GM12878 (cell line): ENCODE measurements at regions not wholly inside any gene's neighbourhood (a gene's known extent, or its start where the extent isn't known, plus 50 kb on each side); places are given as distances from the start of the nearest gene placed in this dataset.

Experiments used
- ATAC-seq: fragments of 200-7000 bp; cut with Tn5 transposase; 3 replicates; pipeline ENCODE4 v1.9.1; 2020; ENCODE audit warnings: mild to moderate bottlenecking, moderate library complexity
- BruUV-seq: library from RNA; stranded (reverse); fragments of 400-500 nt; replicated peaks from 2 replicates; lab custom pipeline; 2021; lab: Mats Ljungman, UMichigan
- CTCF ChIA-PET: fragments of 300-600 bp; sonication (Branson Sonifier 250); formaldehyde crosslinking; extraction: SDS; loops from one replicate; lab custom pipeline; 2021; ENCODE audit warnings: inconsistent platforms; lab: Yijun Ruan, JAX
- POLR2A ChIA-PET: fragments of 350-600 bp; formaldehyde crosslinking; extraction: SDS; loops from one replicate; lab custom pipeline; 2021; ENCODE audit warnings: inconsistent platforms; lab: Charles Lee
- RAD21 ChIA-PET: fragments of 300-600 bp; sonication (Branson Sonifier 250); formaldehyde crosslinking; loops from one replicate; lab custom pipeline; 2023; ENCODE audit warnings: antibody characterized with exemption; ENCODE audit not compliant: unreplicated experiment; lab: Charles Lee
- SMC1A ChIA-PET: fragments of 300-600 bp; sonication (Branson Sonifier 250); formaldehyde crosslinking; loops from one replicate; lab custom pipeline; 2023; ENCODE audit not compliant: unreplicated experiment, uncharacterized antibody; lab: Charles Lee
- DNase-seq: peaks from one replicate; pipeline ENCODE4 v3.0.0-alpha.2; 2011; ENCODE audit warnings: low read depth, low spot score
- FAIRE-seq: peaks from 3 replicates; lab custom pipeline; 2011; peaks lifted over from hg19 to GRCh38; lab: Jason Lieb, UNC
- H2AFZ ChIP-seq: 2 replicates; pipeline ENCODE4 v1.6.0; 2011; ENCODE audit warnings: low read depth, low read length, control low read depth; ENCODE audit not compliant: control insufficient read depth
- H3K27ac ChIP-seq: 2 replicates; pipeline ENCODE4 v1.5.1; 2011; ENCODE audit warnings: control low read depth; ENCODE audit not compliant: control insufficient read depth, insufficient read depth
- H3K27me3 ChIP-seq, 2 experiments: replicated peaks in 1 of 2; 2 replicates each; pipeline versions ENCODE4 v1.6.0 to v1.6.1; 2011; ENCODE audit warnings: low read length in 1 of 2; ENCODE audit not compliant: control insufficient read depth in 2 of 2, insufficient read depth in 2 of 2
- H3K36me3 ChIP-seq, 2 experiments: 2 replicates each; pipeline ENCODE4 v1.5.1; 2011; ENCODE audit warnings: low read length in 1 of 2; ENCODE audit not compliant: control insufficient read depth in 2 of 2, insufficient read depth in 2 of 2
- H3K4me1 ChIP-seq: 2 replicates; pipeline ENCODE4 v1.6.1; 2011; ENCODE audit warnings: mild to moderate bottlenecking, low read length, moderate library complexity, mixed read lengths; ENCODE audit not compliant: control insufficient read depth, insufficient read depth
- H3K4me2 ChIP-seq: 2 replicates; pipeline ENCODE4 v1.6.0; 2011; ENCODE audit warnings: control low read depth; ENCODE audit not compliant: control insufficient read depth, insufficient read depth
- H3K4me3 ChIP-seq: fragments of 200-600 bp; sonication (generic); 2 replicates; pipeline ENCODE4 v1.5.1; 2016
- H3K79me2 ChIP-seq: 2 replicates; pipeline ENCODE4 v1.6.0; 2011; ENCODE audit warnings: low read length; ENCODE audit not compliant: control insufficient read depth, insufficient read depth
- H3K9ac ChIP-seq: 2 replicates; pipeline ENCODE4 v1.8.0; 2011; ENCODE audit warnings: low read length, control low read depth, mixed read lengths; ENCODE audit not compliant: control insufficient read depth, insufficient read depth
- H3K9me3 ChIP-seq: replicated peaks from 3 replicates; pipeline ENCODE4 v1.5.1; 2011; ENCODE audit warnings: mild to moderate bottlenecking, low read length; ENCODE audit not compliant: control insufficient read depth, insufficient read depth
- H4K20me1 ChIP-seq: 2 replicates; pipeline ENCODE4 v1.6.0; 2011; ENCODE audit not compliant: control insufficient read depth, insufficient read depth
- CTCF ChIP-seq, 3 experiments: IDR thresholded peaks in 2 of 3; conservative IDR thresholded peaks in 1 of 3; 2 replicates each; pipeline ENCODE4 v1.5.1; 2011; ENCODE audit warnings: low read depth in 3 of 3, low read length in 3 of 3, mild to moderate bottlenecking in 3 of 3, control low read depth in 2 of 3, moderate library complexity in 2 of 3, inconsistent platforms in 1 of 3, mixed read lengths in 1 of 3; ENCODE audit not compliant: control insufficient read depth in 2 of 3, insufficient read depth in 1 of 3; ENCODE audit errors: extremely low read depth in 1 of 3
- EGR1 ChIP-seq, 2 experiments: IDR thresholded peaks; 1 replicate in 1 of 2; 2 replicates in 1 of 2; pipeline ENCODE4 v1.6.1; 2011 to 2012; ENCODE audit warnings: low read depth in 2 of 2, low read length in 2 of 2, borderline replicate concordance in 1 of 2, mild to moderate bottlenecking in 1 of 2, moderate library complexity in 1 of 2
- GATAD2B ChIP-seq: fragments of 450-650 bp; conservative IDR thresholded peaks from 2 replicates; pipeline ENCODE4 v1.6.1; 2017; ENCODE audit warnings: low read depth, mild to moderate bottlenecking, moderate library complexity
- HSF1 ChIP-seq: fragments of 150-350 bp; IDR thresholded peaks from 2 replicates; pipeline ENCODE4 v1.6.1; 2014; ENCODE audit warnings: mild to moderate bottlenecking, low read depth, low read length
- IKZF1 ChIP-seq: fragments of 450-650 bp; conservative IDR thresholded peaks from 2 replicates; pipeline ENCODE4 v1.6.1; 2017; ENCODE audit warnings: antibody characterized with exemption, mild to moderate bottlenecking
- IRF3 ChIP-seq: fragments of 450-650 bp; IDR thresholded peaks from 2 replicates; pipeline ENCODE4 v1.6.1; 2014; ENCODE audit warnings: mild to moderate bottlenecking
- MTA2 ChIP-seq: fragments of 450-650 bp; IDR thresholded peaks from 2 replicates; pipeline ENCODE4 v1.6.1; 2016; ENCODE audit warnings: low read depth, mild to moderate bottlenecking, moderate library complexity
- NR2F1 ChIP-seq: fragments of 450-650 bp; conservative IDR thresholded peaks from 2 replicates; pipeline ENCODE4 v1.6.1; 2017; ENCODE audit warnings: mild to moderate bottlenecking
- PBX3 ChIP-seq: IDR thresholded peaks from 2 replicates; pipeline ENCODE4 v1.6.1; 2011; ENCODE audit warnings: mild to moderate bottlenecking, low read depth, low read length, moderate library complexity; ENCODE audit not compliant: insufficient replicate concordance
- RB1 ChIP-seq: fragments of 450-650 bp; formaldehyde crosslinking; IDR thresholded peaks from 2 replicates; pipeline ENCODE4 v1.6.1; 2017; ENCODE audit warnings: mild to moderate bottlenecking, borderline replicate concordance
- RBBP5 ChIP-seq: fragments of 200-600 bp; sonication (generic); conservative IDR thresholded peaks from 2 replicates; pipeline ENCODE4 v1.6.1; 2016
- RCOR1 ChIP-seq: conservative IDR thresholded peaks from 2 replicates; pipeline ENCODE4 v1.6.1; 2012; ENCODE audit warnings: low read depth, low read length, improper control_type of control experiment
- SUPT20H ChIP-seq: IDR thresholded peaks from 2 replicates; pipeline ENCODE4 v1.6.1; 2011; ENCODE audit warnings: low read depth, mild to moderate bottlenecking, low read length, moderate library complexity, borderline replicate concordance; ENCODE audit not compliant: control insufficient read depth
- ZNF274 ChIP-seq: IDR thresholded peaks from one replicate; pipeline ENCODE4 v1.8.0; 2011; ENCODE audit not compliant: insufficient read length, insufficient read depth
- WGBS: methylation state at CpG from one replicate; pipeline ENCODE4 v1.1.6; 2016; ENCODE audit warnings: low lambda C conversion rate; ENCODE audit not compliant: insufficient replicate concordance, insufficient coverage; ENCODE audit errors: missing lambda C conversion rate; 5-methylcytosine and 5-hydroxymethylcytosine counted together
- in situ Hi-C: fragments of 300-500 bp; cut with MboI; formaldehyde crosslinking; loops from 9 replicates; pipeline ENCODE4 v1.14.3; 2018; ENCODE audit warnings: mixed read lengths
- intact Hi-C: fragments of 100-400 bp; cut with micrococcal nuclease; formaldehyde crosslinking; loops from one replicate; pipeline ENCODE4 v1.14.2; 2022; ENCODE audit not compliant: unreplicated experiment

DNA sequence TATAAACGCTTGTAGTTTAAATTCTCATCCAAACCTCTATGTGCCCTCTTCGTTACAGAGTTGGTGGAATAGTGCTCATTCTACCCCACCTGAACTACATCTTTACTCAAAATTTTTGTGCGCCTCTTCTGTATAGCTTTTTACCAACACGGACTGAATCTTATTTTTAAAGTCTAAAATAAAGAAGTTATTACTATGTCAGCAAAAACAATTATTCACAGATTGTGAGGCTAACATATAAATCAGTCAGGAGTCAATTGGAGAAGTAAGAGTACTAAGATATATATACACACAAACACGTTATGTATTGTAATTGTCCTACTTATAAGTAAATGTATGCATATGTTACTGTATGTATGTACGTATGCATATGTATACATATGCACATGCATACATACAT is 274.9 kb upstream of the ADGRL4 start:
- intact Hi-C loops: no loop called here

More for the DNA sequence above, 274.9 kb upstream of the ADGRL4 start:
- CTCF ChIA-PET: no interaction called here
- POLR2A ChIA-PET: no interaction called here
- no TSS peak for BruUV-seq
- Histone ChIP-seq H3K27me3 (no peaks in the 10 kb centered on the region), H3K36me3 (no peaks in the 10 kb centered on the region), H3K4me1 (no peaks in the 10 kb centered on the region), H4K20me1 (no peaks in the 10 kb centered on the region), H2AFZ (no peak overlapping the region), H3K9ac (no peak overlapping the region), H3K27ac (no peak overlapping the region), H3K4me3 (no peak overlapping the region), H3K4me2 (no peak overlapping the region), H3K79me2 (no peaks in the 10 kb centered on the region)
- DNase-seq: no peak
- ATAC-seq: no peak
- FAIRE-seq: no peak
- RAD21 ChIA-PET: no interaction called here
- SMC1A ChIA-PET: no interaction called here
- 23% methylated on average over 6 of the region's 6 CpGs for WGBS
- in situ Hi-C loops: no loop called here
- TF ChIP-seq IKZF1 (no peak), EGR1 (IDR thresholded peaks at IDR 0.05; ENCODE audit: borderline replicate concordance in 1 of 2, low read depth in 2 of 2, low read length in 2 of 2) (no peak), CTCF (IDR thresholded peaks at IDR 0.05 in 2 of 3, conservative IDR thresholded peaks at IDR 0.05 in 1 of 3; ENCODE audit: control insufficient read depth in 2 of 3, extremely low read depth in 1 of 3, insufficient read depth in 1 of 3, low read depth in 3 of 3, low read length in 3 of 3) (no peak), MTA2 (no peak), GATAD2B (no peak), PBX3 (no peak), NR2F1 (no peak), RCOR1 (no peak), SUPT20H (no peak), RB1 (no peak), IRF3 (no peak), HSF1 (no peak), ZNF274 (no peak), RBBP5 (no peak)
- TF ChIP-seq, all 136 proteins: peak for 0
- no peaks in the 10 kb centered on the region for H3K9me3 ChIP-seq
